HG03571 (cell line): ENCODE measurements at regions not wholly inside any gene's neighbourhood (a gene's known extent, or its start where the extent isn't known, plus 50 kb on each side); places are given as distances from the start of the nearest gene placed in this dataset.

Source experiments
- ATAC-seq: cut with Tn5 transposase; IDR thresholded peaks from one replicate; pipeline ENCODE4 v1.9.1; 2021; ENCODE audit not compliant: unreplicated experiment

GRCh38 chr10:108801775-108802517 lies 1121.4 kb downstream of the XPNPEP1 start:
- no peak for ATAC-seq

GRCh38 chr10:108801220-108801619 lies 1122.1 kb downstream of the XPNPEP1 start:
- no peak for ATAC-seq

GRCh38 chr10:108797573-108797972 lies 1125.7 kb downstream of the XPNPEP1 start:
- ATAC-seq: no peak

- no peak for ATAC-seq
Observed at GRCh38 chr10:108791794-108792474, 1131.4 kb downstream of the XPNPEP1 start.

GRCh38 chr10:108791030-108791429 lies 1132.3 kb downstream of the XPNPEP1 start:
- no peak for ATAC-seq

- peak; percentile 84 for ATAC-seq
Observed at GRCh38 chr10:108789919-108790318, 1133.4 kb downstream of the XPNPEP1 start.

GRCh38 chr10:108789336-108789735 lies 1134.0 kb downstream of the XPNPEP1 start:
- ATAC-seq: no peak

GRCh38 chr10:108788891-108789290 lies 1134.4 kb downstream of the XPNPEP1 start:
- ATAC-seq: no peak

GRCh38 chr10:108787932-108788331 lies 1135.4 kb downstream of the XPNPEP1 start:
- no peak for ATAC-seq

- ATAC-seq: no peak
Observed at GRCh38 chr10:108785011-108785410, 1138.3 kb downstream of the XPNPEP1 start.

- no peak for ATAC-seq
Observed at GRCh38 chr10:108784534-108784933, 1138.8 kb downstream of the XPNPEP1 start.

GRCh38 chr10:108783897-108784296 lies 1139.4 kb downstream of the XPNPEP1 start:
- ATAC-seq: no peak

- ATAC-seq: no peak
Observed at GRCh38 chr10:108782411-108782810, 1140.9 kb downstream of the XPNPEP1 start.

- no peak for ATAC-seq
Observed at GRCh38 chr10:108779501-108779900, 1143.8 kb downstream of the XPNPEP1 start.

- no peak for ATAC-seq
Observed at GRCh38 chr10:108775911-108776475, 1147.3 kb downstream of the XPNPEP1 start.

- no peak for ATAC-seq
Observed at GRCh38 chr10:108771106-108771505, 1152.2 kb downstream of the XPNPEP1 start.

GRCh38 chr10:108765794-108766193 lies 1157.5 kb downstream of the XPNPEP1 start:
- no peak for ATAC-seq

GRCh38 chr10:108757946-108758345 lies 1165.4 kb downstream of the XPNPEP1 start:
- no peak for ATAC-seq

GRCh38 chr10:108755646-108756045 lies 1167.7 kb downstream of the XPNPEP1 start:
- no peak for ATAC-seq

- ATAC-seq: no peak
Observed at GRCh38 chr10:108753326-108753725, 1170.0 kb downstream of the XPNPEP1 start.

GRCh38 chr10:108749042-108749441 lies 1174.3 kb downstream of the XPNPEP1 start:
- ATAC-seq: peak; percentile 80

- ATAC-seq: no peak
Observed at GRCh38 chr10:108736111-108736510, 1187.2 kb downstream of the XPNPEP1 start.
